NOMO-1 treated with dmso at 0.1 percent for 144 hours (cell line): ENCODE measurements at regions not wholly inside any gene's neighbourhood (a gene's known extent, or its start where the extent isn't known, plus 50 kb on each side); places are given as distances from the start of the nearest gene placed in this dataset.

Experiments
- DNase-seq: peaks from one replicate; lab custom pipeline; 2025; ENCODE audit not compliant: unreplicated experiment; lab: John Stamatoyannopoulos, UW

DNA sequence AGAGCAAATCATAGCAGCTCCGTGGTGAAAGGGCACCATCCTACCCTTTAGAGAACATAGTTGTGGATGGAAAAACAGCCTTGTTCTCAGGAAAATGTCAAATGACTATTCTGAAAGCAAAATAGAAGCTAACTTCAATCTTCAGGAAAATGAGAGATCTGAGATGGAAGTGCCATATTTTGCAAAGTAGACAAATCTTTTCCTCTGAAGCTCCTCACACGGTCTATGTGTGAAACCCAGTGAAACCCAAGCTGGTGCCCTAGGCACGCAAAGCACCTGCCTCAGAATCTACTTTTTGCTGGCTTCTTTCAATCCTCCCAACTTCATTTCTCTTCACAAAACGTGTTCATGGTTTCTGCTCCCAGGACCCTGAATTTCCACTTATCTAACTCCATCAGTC lies 325.2 kb upstream of the CDH4 start:
- DNase-seq, result no peak

DNA sequence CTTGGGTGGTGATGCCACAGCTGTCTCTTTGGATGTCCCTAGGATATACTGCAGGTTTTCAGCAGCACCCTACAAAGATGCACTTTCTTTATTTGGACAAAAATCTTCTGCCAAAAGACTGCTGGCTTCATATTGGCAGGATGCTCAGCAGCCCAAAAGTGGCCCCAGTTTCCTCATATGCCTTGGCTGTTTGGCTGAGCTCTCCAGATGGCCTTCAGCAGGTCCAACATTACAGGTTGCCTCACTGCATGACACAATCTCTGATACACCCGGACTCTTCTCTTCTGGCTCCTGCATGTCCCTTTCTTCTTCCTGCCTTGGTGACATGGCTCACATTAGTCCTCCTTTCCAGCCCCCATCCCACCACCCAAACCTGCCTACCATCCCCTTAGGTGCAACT lies 323.7 kb upstream of the CDH4 start:
- DNase-seq, result no peak

DNA sequence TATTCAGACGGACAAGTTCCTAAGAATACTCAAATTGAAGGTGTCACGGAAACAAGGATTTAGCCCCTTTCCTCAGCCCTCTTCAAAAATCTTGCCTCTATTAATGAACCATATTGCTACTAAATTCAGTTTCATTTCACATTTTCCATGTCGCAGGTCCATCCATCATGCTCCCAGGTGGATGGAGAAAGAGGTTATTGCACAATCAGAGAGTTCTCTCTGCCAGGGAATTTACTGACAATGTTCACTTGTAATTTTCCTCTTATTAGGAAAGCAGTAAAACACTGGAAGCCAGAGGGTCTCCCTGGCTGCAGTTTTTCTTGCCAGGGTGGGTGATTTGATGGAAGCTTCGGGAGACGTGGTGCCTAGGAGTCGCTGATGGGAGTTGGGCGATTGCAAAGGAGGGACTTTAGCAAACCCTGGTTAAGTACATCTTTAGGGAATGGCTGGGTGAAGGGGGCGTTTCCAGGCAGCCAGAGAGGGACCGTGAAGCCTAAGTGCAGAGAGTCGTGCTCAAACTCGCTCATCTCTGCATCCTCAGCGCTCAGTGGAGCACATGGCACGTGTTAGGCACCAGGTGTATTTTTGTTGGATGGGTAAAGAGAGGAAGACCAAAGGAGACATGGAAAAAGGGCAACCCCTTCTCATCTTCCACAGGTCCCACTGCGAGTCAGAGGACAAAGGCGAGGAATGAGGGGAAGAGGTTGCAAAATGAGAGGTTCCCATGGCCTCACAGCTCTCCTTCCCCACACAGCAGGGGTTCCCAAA lies 321.9 kb upstream of the CDH4 start:
- no peak for DNase-seq

- DNase-seq, result no peak
These were observed 320.4 kb upstream of the CDH4 start for GRCh38 chr20:60931696-60932095.

DNA sequence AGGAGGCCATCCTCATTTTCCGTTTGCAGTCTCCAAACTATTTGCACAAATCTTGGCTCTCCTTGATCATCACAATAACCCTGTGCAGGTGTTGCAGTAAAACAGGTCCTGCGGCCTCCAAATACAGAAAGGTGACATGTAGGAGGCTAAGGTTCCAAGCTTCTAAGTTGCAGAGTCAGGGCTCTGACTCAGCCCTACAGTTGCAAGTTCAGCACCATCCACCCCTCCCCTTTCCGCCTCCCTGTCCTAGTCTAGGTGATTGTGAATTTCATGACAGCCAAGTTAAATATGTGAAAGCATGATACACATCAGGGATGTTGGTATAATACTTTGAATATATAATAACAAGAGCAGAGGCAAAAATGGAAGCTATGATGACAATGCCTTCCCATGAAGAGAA lies 317.3 kb upstream of the CDH4 start:
- DNase-seq, result no peak

- no peak for DNase-seq
These were observed 316.1 kb upstream of the CDH4 start for GRCh38 chr20:60935971-60936370.

DNA sequence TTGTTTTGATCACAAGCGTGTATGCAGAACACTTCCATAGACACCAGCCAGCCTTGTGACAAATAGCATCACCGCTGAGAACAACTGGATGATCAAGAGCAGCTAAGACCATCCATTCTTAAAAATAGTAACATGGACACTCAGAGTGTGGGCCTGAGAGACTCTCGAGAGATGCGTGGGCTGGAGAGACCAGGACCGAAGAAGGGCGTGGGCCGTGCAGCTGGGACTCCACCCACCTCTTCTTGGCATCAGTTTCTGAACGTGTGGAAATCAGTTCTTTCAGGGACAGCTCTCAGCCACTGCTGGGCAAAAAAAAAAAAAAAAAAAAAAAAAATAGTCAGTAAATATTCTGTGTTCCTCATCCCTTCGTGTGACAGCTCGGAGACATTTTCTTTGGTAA lies 314.5 kb upstream of the CDH4 start:
- no peak for DNase-seq

- DNase-seq, result no peak
These were observed 310.7 kb upstream of the CDH4 start for GRCh38 chr20:60941379-60941778.

DNA sequence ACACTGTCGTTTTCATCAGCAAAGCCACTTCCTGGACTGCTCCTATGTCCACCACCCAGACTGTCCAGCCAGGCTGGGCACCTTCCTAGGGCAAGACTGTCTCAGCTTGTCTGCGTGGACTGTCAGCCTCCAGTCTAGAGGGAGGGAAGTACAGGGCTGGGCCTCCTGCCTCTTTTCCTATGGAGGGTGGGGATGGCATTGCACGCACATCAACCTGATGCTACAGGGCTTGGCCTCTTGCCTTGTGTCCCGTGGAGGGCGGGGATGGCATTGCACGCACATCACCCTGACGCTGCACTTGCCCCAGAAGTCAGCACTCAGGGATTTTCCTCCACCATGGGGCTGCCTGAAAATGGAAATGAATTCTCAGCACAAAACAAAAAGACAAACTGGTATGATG lies 304.2 kb upstream of the CDH4 start:
- DNase-seq, result no peak

- DNase-seq, result no peak
These were observed 303.8 kb upstream of the CDH4 start for GRCh38 chr20:60948224-60948623.

- DNase-seq, result no peak
These were observed 301.5 kb upstream of the CDH4 start for GRCh38 chr20:60950561-60950960.

DNA sequence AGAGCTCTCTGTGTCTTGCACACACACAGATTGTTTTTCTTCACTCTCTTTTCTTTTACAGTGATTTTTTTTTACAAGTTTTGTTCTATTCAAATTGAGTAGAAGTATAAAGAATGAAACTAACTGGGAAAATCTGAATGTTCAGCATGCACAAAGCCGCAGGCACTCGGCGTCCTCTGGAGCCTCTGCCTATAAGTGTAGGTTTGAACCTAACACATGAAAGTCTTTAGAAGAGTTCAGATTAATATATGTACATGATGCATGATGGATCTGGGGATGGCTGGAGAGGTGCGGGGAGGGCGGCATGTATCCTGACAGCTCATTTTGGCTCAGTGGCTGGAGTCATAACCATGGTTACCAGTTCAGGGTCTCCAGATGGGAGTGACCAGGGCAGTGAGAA lies 301.1 kb upstream of the CDH4 start:
- DNase-seq, result no peak

DNA sequence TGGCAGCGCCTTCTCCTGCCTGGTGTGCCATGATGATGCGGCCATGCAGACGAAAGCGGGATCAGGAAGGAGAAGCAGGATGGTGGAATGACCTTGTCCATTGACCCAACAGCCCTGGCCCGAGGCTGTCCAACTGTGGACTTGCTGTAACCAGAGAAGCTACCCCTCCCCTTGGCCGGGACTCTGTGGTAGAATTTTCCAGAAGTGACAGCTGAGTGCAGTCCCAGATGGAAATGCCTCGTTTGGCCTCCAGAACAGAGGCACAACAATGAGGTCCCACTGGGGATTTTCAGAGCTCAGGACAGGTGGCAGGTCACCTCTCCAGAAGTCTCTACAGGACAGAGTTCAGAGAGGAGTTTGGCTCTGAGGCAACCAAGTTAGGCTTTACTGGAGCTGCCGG lies 299.2 kb upstream of the CDH4 start:
- DNase-seq, result no peak

DNA sequence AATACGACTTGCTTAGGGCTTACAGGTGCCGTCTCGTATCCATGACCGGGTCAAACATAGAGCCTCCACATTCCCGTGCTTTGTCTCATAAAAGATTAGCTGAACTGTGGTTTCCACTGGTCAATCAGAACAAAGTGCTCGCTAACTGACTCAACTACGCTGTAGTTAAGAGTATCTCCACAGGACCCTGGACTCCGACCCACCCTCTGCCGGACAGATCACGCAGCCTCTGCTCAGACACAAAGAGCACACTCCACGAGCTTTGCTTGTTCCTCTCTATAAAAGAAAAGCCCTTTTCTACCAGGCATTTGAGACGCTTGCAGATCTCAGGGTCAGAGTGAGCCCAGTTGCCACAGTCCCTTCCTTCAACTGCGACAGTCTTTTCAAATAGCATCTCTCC lies 298.7 kb upstream of the CDH4 start:
- no peak for DNase-seq

DNA sequence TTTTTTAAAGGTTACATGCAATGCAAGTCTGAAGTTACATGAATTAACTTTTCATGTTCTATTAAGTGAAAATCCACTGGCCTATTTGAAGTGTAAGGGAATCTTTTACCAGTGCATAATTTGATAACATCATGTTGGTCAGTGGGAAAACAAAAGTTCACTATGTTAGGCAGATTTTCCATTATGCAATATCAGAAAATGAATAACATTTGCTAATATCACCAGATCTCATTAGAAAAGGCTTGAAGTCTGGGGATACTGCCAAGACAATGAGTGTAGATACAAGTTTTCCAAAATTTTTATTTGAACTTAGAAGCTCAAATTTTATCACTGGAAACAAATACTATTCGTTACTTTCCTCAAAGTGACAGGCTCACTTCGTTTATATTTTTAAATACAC lies 296.4 kb upstream of the CDH4 start:
- no peak for DNase-seq

GRCh38 chr20:60956194-60956593 lies 295.9 kb upstream of the CDH4 start:
- no peak for DNase-seq

- DNase-seq, result no peak
These were observed 294.4 kb upstream of the CDH4 start for GRCh38 chr20:60957621-60958020.

GRCh38 chr20:60959971-60960370 lies 292.1 kb upstream of the CDH4 start:
- DNase-seq, result no peak

DNA sequence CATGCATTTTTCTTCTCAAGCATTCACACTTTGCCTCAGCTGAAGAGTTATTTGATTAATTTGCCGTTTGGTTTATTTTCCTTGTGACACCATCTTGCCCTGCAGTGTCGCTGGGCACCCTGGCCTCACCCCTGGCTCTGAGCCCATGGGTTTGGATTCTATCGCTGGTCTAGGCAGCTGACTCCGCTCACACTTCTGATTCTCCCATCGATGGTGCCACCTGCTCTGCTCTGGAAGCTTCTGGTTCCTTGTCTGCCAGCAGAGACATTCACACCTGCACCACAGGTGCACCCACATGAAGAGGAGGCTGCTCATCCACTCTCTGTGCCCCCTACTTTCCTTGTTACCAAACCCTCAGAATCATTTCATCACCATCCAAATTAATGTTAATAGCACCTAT lies 291.6 kb upstream of the CDH4 start:
- DNase-seq, result no peak

DNA sequence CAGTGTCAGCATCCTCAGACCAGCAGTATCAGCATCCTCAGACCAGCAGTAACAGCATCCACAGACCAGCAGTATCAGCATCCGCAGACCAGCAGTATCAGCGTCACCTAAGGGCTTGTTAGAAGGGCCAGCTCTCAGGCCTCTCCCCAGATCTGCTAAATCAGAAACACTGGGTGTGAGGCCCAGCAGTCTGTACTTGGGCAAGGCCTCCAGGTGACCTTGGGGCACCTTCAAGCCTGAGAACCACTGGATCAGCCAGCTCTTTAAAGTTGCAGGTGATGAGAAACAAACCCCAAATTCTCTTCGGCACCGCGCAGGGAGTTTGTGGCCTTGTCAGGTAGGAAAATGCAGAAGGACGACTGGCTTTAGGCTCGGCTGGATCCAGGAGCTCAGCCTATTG lies 290.5 kb upstream of the CDH4 start:
- DNase-seq, result no peak

DNA sequence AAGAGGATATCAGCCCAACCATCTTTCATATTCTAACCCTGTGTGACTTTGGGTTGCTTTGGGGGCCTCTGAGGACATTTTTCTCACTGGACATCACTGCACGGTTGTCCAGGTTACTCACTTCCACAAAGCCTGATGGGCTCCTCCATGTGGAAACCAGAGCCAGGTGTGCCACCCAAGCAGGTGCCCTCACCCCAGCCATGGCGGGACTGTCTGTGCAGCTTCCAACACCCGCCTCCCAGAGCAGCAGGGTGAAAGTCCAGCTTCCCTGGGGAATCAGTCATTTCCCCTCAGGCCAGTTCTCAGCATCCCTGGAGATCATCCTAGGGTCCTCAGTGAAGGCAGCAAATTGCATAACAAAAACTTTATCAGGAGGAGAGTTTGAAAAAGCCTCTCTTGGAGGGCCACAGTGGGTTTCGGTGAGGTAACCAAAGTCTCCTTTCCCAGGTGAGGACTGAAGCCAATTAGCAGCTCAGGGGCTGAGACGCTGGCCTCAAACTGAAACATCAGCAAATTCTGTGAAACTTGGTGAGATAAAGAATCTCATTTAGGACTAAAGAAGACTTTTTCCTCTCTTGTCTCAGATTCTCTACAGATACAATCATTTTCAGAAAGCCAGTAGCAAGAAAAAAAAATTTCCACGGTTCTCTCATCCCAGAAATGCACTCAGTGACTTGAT lies 289.6 kb upstream of the CDH4 start:
- no peak for DNase-seq

DNA sequence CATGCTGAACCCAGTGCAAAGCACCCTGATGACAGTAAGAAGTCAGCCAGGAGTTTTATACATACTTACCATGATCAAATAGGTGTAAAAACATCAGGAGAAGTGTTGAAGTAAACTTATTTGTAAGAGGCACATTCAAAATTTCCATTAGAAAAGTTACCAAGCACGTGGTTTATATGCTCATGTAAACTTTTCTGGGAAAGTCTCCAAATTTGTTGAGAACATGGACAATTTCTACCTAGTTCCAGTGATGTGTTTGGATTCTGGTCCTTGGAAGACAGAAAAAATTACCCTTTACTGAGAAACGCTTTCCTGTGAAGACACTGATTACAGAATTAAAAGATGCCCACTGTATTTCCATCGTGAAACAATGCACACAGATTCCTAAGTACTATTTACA lies 288.9 kb upstream of the CDH4 start:
- no peak for DNase-seq

GRCh38 chr20:60964911-60965310 lies 287.1 kb upstream of the CDH4 start:
- DNase-seq, result no peak
